ENCODE measurements at regions not wholly inside any gene's neighbourhood (a gene's known extent, or its start where the extent isn't known, plus 50 kb on each side); places are given as distances from the start of the nearest gene placed in this dataset.
A peak's percentile ranks its signal among the peaks of the same experiment; 100 is the strongest.

- H3K27ac ChIP-seq (ENCODE audit: low read depth in 2 of 2, low read length in 2 of 2) = no peak overlapping the region
- no peak for TF ChIP-seq CTCF (IDR thresholded peaks at IDR 0.05; ENCODE audit: borderline replicate concordance, extremely low read depth, insufficient read depth)
- no peaks in the 10 kb centered on the region for H3K9me3 ChIP-seq (ENCODE audit: control insufficient read depth in 2 of 3, insufficient read depth in 1 of 3, low read length in 3 of 3)
- FAIRE-seq (no peak), DNase-seq (no peak)
- H3K36me3 ChIP-seq (ENCODE audit: control insufficient read depth in 2 of 3, insufficient read depth in 3 of 3, low read length in 3 of 3) = no peaks in the 10 kb centered on the region
- H3K4me3 ChIP-seq (ENCODE audit: low read length in 3 of 3) = no peak overlapping the region
- H3K4me1 ChIP-seq (ENCODE audit: control insufficient read depth in 2 of 3, insufficient read depth in 2 of 3, low read depth in 1 of 3, low read length in 3 of 3) = no peaks in the 10 kb centered on the region
- intact Hi-C loops (cut with DNase I) = no loop called here
- no peak overlapping the region for H3K9ac ChIP-seq (ENCODE audit: low read length in 3 of 3)
- no peaks in the 10 kb centered on the region for H3K27me3 ChIP-seq (ENCODE audit: control insufficient read depth, insufficient read depth, low read length)
Measured at GRCh38 chr16:52235186-52235585, 311.8 kb downstream of the TOX3 start.

- DNase-seq (peak in 1 of 5 donors; percentile 10), FAIRE-seq (no peak)
- Histone ChIP-seq H3K4me1 (ENCODE audit: control insufficient read depth in 2 of 3, insufficient read depth in 2 of 3, low read depth in 1 of 3, low read length in 3 of 3) (no peaks in the 10 kb centered on the region), H3K9ac (ENCODE audit: low read length in 3 of 3) (no peak overlapping the region), H3K4me3 (ENCODE audit: low read length in 3 of 3) (no peak overlapping the region), H3K27ac (ENCODE audit: low read depth in 2 of 2, low read length in 2 of 2) (no peak overlapping the region), H3K27me3 (ENCODE audit: control insufficient read depth, insufficient read depth, low read length) (no peaks in the 10 kb centered on the region), H3K9me3 (ENCODE audit: control insufficient read depth in 2 of 3, insufficient read depth in 1 of 3, low read length in 3 of 3) (no peaks in the 10 kb centered on the region), H3K36me3 (ENCODE audit: control insufficient read depth in 2 of 3, insufficient read depth in 3 of 3, low read length in 3 of 3) (no peaks in the 10 kb centered on the region)
- no peak for TF ChIP-seq CTCF (IDR thresholded peaks at IDR 0.05; ENCODE audit: borderline replicate concordance, extremely low read depth, insufficient read depth)
- intact Hi-C loops (cut with DNase I) = no loop called here
Measured at GRCh38 chr16:52234626-52235025, 312.3 kb downstream of the TOX3 start.

GRCh38 chr16:52229471-52229870 lies 317.5 kb downstream of the TOX3 start:
- Histone ChIP-seq H3K4me3 (ENCODE audit: low read length in 3 of 3) (no peak overlapping the region), H3K4me1 (ENCODE audit: control insufficient read depth in 2 of 3, insufficient read depth in 2 of 3, low read depth in 1 of 3, low read length in 3 of 3) (peaks cover 0 to 3% (median 0%) of the 10 kb centered on the region in 3 donors), H3K36me3 (ENCODE audit: control insufficient read depth in 2 of 3, insufficient read depth in 3 of 3, low read length in 3 of 3) (no peaks in the 10 kb centered on the region), H3K9me3 (ENCODE audit: control insufficient read depth in 2 of 3, insufficient read depth in 1 of 3, low read length in 3 of 3) (no peaks in the 10 kb centered on the region), H3K27ac (ENCODE audit: low read depth in 2 of 2, low read length in 2 of 2) (no peak overlapping the region), H3K27me3 (ENCODE audit: control insufficient read depth, insufficient read depth, low read length) (no peaks in the 10 kb centered on the region), H3K9ac (ENCODE audit: low read length in 3 of 3) (no peak overlapping the region)
- intact Hi-C loops (cut with DNase I) = no loop called here
- peak in 1 of 5 donors; percentile 12 for DNase-seq
- TF ChIP-seq CTCF (IDR thresholded peaks at IDR 0.05; ENCODE audit: borderline replicate concordance, extremely low read depth, insufficient read depth) = no peak
- FAIRE-seq = no peak

GRCh38 chr16:52227851-52228250 lies 319.1 kb downstream of the TOX3 start:
- no peak for FAIRE-seq
- Histone ChIP-seq H3K4me3 (ENCODE audit: low read length in 3 of 3) (no peak overlapping the region), H3K36me3 (ENCODE audit: control insufficient read depth in 2 of 3, insufficient read depth in 3 of 3, low read length in 3 of 3) (no peaks in the 10 kb centered on the region), H3K27ac (ENCODE audit: low read depth in 2 of 2, low read length in 2 of 2) (no peak overlapping the region), H3K9me3 (ENCODE audit: control insufficient read depth in 2 of 3, insufficient read depth in 1 of 3, low read length in 3 of 3) (no peaks in the 10 kb centered on the region), H3K9ac (ENCODE audit: low read length in 3 of 3) (no peak overlapping the region), H3K27me3 (ENCODE audit: control insufficient read depth, insufficient read depth, low read length) (no peaks in the 10 kb centered on the region), H3K4me1 (ENCODE audit: control insufficient read depth in 2 of 3, insufficient read depth in 2 of 3, low read depth in 1 of 3, low read length in 3 of 3) (peaks cover 0 to 3% (median 0%) of the 10 kb centered on the region in 3 donors)
- intact Hi-C loops (cut with DNase I) = no loop called here
- no peak for TF ChIP-seq CTCF (IDR thresholded peaks at IDR 0.05; ENCODE audit: borderline replicate concordance, extremely low read depth, insufficient read depth)
- DNase-seq = no peak
